ENCODE measurements at regions not wholly inside any gene's neighbourhood (a gene's known extent, or its start where the extent isn't known, plus 50 kb on each side); places are given as distances from the start of the nearest gene placed in this dataset.

DNA sequence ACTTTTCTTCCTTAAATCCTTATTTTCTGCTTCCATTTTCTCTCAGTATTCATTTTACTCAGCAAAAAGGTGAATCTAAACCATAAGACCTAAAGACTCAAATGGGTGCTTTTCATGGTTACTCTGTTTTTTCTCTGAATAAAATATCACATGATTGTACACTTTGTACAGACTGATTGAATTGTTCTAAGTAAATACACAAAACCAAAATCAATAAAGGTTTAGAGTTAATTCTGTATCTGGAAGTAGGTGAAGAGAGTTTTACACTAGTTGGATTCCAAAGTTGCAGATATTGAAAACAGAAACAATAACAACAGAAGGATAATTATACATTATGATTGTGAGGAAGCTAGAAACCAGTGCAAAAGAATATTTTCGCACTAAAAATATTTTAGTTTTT, 546.2 kb downstream of the TUSC7 start:
- DNase-seq = no peak

DNA sequence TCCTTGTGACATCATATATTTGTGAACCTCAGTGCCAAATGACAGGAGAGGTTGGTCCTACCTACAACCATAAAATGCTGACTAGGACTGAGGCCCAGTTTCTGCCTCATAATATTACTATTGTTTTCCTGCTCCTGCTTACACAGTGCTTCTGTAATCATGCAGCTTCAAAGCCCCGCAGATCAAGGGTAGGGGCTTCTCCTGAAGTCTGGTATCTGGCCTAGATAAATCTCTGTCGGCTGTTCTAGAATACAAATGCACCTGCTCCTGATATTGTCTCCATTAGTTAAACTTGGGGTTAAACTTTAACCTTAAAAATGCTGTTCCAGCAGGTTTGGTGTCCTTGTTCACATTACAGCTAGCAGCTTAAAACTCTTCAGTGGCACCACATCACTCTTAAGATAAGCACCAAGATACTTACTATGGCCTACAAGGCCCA, 552.4 kb downstream of the TUSC7 start:
- DNase-seq = no peak

DNA sequence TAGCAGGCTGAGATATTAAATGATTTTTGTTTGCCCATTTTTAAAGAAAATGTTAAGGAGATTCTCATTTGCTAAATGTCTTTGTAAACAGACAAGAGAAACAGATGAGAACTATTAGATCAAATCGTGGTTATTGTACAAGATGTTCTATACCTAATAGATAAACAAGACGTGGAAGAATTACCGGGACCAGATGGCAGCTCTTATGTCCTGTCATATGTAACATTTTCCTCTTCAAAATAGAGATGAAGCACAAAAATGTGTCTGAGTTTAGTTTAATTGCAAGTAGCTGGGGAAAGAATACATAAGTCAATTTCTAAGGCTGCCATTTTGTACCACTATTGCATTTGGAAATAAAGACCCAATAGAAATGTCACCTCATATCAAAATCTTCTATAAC, 553.7 kb downstream of the TUSC7 start:
- no peak for DNase-seq

DNA sequence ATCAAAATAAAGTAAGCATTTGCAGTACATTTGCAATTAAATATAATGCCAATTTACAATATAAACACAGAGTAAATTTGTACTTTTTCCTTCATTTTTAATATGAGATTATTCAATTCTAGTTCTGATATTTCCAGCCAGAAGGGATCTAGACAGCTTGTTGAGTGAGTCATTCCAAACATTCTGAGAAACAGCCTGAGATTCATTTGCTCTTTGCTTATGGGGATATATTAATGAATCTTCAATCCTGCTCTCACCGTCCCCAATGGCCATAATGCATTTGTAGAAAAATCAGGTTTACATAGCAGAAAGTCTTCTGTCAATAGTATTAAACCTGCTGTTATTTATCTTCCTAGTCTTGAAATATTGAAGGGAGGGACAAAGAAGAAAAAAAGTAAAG, 554.2 kb downstream of the TUSC7 start:
- DNase-seq = no peak

DNA sequence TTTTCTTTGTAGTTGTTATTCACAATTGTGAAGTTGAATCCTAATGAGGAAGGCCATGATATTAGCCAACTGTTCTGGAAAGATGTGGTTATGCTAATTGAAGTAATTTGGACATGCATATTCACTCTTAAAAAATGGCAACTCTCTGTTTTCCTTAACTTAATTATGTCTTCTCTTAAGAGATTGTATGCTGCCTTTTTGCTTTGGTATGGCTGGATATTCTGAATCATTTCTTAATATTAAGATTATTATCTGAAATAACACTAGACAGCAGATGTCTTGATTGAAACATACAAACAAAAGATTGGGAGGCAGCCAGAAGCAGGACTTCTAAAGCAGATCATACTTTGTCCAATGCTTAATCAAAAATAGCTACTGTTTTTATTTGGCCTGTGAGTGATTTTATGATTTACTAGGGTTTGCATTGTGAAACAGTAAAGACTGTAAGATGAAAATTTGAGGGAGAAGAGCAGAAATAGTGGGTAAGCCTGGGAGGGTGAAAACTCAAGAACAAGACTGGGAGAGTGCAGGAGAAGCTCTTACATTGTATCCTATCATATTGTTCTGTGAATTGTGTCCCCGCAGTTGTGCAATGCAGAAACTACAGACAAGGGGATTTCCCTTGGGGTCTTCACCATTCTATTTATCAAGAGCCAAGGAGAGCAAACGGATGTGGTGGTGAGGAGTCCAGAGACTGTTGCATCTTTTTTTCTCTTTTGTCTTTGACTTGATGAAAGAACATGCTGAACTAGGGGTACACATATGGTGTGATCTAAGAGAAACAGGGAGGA, 554.8 kb downstream of the TUSC7 start:
- no peak for DNase-seq

DNA sequence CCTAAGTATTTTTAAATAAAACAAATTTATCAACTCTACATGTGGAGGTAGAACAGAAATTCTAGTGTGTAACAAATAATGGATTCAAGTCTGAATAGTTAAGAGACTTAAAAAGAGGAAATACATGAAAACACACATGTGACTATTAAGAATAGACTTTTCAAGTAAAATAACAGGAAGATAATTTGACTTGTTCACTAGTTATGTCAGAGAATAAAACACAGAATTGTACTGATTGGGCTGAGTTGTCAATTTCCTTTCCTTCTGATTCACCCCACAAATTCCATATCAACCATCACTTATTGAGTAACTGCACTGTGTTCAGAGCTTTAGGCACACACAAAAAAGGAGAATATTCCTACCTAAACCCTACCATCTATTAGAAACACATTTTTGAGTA, 557.2 kb downstream of the TUSC7 start:
- no peak for DNase-seq

DNA sequence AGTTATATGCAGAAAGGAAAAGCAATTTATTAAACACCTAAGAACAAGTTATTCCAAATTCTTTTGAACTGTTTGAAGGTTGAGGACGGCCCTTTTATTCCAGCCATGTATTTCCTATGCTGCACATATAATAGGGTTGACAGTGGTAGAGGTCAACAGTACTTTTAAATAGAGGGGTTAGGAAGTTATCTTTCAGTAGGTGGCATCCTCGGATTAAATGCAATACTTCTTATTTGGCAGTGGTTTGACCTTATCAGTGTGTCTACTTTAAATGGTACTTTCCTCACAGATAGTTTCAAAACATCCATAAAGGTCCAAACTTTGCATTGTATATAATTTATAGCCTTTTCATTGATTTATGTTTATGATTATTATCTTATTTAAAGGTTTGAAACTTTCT, 558.7 kb downstream of the TUSC7 start:
- DNase-seq = no peak

DNA sequence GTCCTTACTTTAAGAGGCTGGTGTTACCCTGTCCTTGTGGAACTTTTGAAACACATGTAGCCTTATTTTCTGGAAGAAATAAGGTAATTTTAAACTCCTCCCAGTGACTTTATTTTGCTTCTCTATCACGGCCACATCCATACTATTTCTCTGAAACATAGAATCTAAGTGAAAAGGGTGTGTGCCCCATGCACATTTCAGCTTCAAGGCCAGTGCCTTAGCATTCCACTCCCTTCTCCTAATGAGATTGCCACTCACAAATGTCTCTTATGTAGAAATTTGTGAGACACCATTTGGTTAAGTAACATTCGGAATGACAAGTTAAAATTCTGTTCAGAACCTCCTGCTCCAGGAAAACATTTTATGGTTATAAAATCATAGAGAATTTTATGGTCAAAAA, 562.7 kb downstream of the TUSC7 start:
- no peak for DNase-seq

DNA sequence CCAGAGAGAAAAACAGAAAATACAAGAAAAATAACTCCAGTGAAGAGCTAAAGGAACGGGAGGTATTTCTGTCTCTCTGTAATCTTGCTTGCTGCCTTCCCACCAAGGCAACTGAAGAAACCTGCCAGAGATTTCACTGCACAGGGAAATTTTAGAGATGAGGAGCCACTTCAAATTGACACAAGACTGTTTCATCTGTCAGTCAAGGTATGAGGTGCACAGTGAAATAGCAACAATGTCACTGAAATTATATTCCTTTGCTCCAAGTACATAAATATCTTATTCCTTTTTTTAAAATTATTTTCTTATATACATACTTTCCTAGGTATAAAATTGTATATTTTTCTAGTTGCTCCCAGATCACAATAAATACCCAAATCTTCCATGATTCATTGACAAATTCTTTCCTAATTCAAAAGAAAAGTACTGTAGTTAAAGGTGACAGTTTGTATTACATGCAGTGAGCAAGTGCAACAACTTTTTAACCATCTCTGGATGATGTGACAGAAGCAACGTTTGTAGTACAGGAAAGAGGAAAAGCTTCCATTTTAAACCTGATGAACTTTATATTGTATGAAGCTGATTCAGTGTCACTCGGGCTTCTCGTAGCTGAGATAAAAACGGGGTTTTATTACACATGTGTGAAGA, 563.4 kb downstream of the TUSC7 start:
- no peak for DNase-seq

DNA sequence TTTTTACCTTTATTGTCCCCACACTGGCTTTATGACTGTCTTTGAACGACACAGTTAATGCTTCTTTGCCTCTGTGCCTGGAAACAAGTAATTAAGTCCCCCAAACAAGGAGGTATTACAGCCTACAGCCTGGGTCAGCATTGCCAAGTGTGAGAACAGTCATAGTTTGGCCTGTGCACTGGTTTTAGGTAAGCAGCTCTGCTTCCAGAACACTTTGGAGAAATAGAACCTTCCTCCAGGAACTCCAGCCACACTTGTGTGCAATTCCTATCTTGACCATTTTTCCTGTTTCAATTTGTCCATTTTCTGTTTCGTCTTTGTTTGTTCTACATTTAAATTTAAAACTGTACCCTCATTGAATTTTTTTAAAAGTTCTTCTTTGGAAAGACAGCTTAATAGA, 568.2 kb downstream of the TUSC7 start:
- DNase-seq = peak; percentile 4

DNA sequence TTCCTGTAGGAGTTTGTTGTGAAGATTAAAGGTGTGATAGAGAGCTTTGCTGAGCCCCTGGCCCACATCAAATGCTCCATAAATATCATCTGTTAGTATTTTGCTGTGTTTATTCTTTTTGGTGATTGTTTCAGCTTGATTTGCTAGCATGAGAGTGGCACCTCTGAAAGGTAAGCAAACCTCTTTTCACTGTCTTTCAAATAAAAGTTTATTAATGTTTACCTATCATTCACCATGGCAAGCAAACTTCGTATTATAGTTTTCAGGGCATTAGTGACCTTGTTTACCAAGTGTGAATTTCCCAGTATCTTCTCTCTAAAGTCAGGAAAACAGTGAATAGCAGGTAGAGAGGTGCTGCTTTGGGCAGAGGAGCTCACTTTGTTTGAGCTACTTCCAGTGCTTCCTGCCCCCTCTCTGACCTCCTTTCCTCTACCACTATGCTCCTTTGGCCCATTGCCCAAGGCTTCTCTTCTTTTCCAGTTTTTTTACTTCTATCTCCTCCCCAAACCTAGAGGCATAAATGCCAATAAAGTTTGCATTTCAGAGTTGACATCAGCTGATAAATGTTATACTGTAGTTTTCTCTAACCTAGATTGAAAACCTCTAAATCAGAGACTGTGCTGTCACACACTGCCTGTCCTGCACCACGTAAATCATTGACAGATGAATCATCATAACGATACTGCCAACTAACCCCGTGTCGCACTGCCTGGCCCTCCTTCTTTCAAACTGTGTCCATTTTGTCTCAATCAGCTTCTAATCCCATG, 569.0 kb downstream of the TUSC7 start:
- DNase-seq = no peak

DNA sequence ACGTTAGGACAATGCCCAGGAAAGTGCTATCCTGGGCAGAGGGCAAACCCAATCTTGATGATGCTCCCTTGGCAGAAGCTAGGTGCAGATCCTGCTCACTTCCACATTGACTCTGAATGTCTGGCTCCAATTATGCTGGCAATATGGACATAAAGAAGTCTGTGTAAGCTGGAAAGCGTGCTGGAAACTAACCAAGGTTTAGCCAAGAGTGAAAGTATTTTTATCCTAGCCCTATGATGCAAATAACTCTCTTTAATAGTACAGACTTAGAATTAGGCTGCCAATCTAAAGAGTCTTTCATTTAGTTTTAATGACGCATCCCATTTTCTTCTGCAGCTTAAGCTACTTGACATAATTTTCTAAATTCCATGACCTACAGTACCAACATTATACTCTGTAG, 571.8 kb downstream of the TUSC7 start:
- peak; percentile 27 for DNase-seq

DNA sequence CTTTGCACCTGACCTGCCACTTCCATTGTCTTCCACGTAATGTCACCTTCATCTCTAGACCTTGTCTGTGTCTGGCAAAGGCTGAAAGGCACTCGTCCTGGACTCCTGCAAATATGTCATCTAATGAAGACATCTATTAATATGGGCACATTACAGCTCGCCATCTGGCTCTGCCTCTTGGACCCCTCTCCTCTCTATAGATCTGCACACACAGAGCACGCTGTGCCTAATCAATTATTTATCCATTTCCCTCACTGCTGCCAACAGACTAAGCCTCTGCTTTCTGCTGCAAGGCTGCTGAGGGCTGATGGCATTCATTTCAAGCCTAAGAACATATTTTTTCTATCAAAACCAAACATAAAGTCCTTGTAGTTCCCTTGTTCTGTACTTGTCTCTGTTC, 573.0 kb downstream of the TUSC7 start:
- DNase-seq = peak; percentile 57

DNA sequence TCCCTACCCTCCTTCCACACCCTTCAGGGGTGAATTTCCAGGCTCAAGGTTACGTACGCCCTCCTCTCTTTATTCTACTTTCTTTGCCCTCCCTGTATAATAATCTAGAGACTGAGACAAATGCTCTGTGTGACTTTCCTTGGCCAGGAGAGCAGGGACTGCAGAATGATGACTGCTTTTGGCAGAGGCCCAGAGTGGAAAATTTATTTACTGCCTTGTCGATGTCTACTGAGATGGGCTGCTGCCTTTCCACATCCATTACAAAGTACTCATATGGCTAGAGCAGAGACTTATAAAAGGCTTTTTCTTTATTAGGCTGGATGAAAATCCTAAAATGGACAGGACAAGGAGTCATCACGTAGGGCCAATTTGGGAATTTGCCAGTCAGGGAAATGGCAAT, 576.2 kb downstream of the TUSC7 start:
- DNase-seq = no peak

DNA sequence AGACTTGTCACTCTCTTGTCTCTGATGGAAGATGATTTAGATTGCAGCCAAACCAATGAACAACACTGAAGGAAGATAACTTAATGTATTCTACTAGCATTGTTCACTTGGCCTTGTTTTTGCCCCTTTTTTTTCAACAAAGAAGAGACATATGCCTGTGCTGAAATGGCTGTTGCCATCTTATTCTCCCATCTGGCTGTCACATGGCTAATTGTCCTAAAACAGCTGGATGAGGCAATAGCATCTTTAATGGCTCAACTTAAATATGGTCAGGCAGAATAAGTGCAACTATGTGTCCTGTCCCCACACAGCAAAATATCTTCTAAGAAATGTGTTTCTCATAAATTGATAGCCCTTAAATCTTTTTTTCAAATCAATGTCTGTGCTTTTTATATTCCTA, 576.9 kb downstream of the TUSC7 start:
- DNase-seq = no peak

DNA sequence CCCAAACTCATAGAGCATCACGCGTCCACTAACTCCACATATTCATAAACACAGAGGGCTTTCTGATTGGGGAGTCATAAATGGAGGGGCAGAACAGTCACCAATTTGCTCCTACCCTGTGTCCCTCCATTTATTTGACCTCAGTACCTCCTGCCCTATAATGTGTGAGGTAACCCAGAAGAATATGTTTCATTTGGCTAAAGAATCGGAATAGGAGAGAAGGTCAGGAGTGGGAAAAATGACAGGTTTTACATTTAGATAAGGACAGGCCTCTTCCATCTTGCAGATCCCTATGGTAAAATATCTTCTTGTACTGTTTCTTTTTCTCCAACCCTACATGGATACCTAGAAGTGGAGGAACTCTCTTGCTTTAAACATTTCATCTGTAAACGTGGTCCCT, 578.0 kb downstream of the TUSC7 start:
- DNase-seq = no peak

DNA sequence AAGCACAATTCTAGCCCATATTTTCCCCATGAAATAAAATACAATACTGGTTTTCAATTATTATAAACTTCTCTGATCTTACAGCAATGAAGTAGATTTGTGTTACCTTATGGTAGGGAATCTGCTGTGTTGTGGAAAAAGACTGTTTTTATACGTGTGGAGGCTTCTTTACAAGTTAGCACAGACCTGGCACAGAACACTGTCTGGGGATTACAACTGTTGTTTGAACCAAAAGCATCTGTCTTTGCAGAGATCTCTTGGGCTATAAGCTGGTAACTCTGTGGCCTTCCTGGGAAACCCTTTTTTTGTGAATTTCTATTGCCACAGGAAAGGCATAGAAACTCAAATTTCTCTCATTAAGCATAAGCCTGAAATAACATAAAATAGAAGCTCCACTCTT, 581.9 kb downstream of the TUSC7 start:
- no peak for DNase-seq

DNA sequence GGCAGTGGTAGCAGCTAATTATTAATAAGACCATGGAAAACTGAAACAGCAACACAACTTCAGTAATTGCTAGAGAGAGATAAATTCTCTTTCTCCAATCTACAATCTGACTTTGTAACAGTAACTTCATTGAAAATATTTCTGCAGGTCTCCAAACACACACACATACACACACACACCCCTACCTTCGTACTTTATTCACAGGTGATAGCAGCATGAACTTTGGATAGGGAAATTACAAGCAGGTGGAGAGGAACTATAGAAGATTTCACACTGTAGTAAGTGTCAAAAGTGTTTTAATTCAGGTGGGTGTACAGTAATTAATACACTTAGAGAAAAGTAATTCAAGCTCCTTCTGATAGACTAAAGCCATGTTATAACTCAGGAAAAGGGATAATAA, 587.5 kb downstream of the TUSC7 start:
- DNase-seq = no peak

DNA sequence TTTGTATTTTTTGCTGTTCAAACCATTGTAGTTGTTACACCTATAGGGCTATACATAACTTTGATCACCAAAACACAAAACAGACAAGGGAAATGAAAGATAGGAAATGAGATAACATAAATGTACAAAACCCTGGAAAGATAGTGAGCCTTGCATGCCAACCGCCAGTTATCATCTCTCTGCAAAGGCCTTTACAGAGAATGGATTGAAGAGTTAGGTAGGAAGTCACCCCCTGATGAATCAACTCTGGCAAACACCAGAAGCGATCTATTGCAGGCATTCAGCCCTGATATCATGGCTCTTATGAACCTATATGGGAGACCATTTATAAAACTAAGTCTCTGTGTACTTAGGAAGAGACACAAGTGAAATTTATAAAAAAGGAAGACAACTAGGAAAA, 588.0 kb downstream of the TUSC7 start:
- no peak for DNase-seq

DNA sequence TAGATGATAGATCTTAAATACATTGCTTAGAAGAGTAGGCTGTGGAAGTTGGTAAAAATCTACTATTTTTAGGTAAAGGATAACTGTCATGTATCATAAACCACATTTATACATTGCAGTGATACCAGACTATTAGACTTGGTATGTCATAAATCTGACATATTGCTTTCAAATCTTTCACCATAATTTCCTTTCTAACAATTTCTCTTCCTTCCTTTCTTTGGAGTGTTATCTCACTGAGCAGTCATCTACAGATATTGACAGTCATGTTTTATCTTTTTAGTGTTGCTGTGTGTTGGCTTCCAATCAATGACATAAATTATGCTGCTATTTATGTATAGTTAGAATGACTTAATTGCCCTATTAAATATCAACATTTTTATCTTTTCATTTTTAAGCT, 588.7 kb downstream of the TUSC7 start:
- no peak for DNase-seq

DNA sequence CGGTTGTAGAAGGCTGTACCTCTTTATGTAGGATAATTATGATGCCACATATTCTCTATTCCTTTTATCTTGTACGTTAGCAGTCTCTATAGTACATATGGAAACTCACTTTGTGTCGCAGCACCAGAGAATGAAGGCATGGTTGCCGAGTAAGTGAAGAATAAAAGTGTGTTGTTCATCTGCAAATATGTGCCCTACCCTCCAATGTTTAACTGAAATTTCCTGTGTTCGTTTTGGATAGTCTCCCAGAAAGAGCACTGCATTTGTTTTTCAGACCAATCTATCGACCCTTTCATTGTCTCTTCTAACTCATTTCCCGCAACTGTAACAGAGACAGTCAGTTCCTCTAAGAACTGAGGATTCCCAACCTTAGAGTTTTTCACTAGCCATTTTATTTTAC, 592.8 kb downstream of the TUSC7 start:
- DNase-seq = no peak

DNA sequence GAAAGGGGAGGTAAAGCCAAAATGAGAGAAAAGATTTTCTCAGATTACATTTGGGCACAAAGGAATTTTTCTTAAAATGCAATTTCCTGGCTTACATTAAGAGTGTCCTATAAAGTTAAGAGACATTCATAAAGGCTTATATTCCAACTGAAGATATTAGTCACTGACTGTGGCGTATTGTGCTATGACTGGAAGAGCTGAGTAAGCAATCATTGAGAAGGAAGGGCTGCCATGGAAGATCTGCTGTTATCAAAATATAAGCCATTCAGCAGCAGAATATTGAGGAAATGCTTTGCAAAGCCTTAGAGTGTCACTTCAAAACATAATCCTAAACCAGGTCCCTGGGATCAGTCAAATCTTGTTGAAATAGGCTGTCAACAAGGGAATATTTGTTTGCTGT, 593.9 kb downstream of the TUSC7 start:
- no peak for DNase-seq

DNA sequence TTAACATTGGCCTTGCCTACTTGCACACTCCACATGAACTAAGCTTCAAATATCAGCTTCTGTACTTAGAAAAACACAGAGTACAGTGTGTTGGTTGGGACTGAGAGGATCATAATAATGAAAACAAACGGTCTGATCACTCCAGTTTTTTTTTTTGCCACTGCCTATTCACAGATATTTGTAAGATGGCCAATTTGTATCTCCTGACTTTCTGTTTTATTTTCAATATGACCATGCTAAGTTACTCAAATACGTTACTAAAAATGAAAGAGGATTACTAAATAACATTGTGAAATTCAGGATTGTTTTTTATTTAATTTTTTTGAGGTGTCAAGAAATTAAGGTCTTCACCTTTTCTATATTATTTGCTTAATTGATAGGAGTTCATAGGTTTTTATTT, 595.1 kb downstream of the TUSC7 start:
- DNase-seq = no peak

DNA sequence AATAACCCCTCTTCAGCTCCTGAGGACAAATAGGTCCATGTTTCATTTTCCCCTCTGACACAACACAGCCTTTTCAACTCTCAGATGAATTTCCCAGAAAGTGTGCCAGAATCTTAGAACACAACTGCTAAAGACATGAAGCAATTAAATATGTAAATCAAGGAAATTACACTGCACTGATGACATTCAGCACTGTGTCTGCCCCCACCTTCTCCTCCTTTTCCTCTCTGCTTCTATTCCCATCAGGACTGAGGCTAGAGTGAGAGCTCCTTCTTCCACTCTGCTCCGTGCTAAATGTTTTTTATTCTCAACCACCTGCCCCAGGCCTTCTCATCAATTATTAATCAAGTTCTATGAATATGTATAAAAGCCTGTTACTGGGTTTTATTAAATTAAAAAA, 596.1 kb downstream of the TUSC7 start:
- DNase-seq = no peak

Data from tongue (tissue), 1 donor.